Tibial artery (tissue), 4 donors: ENCODE measurements at regions not wholly inside any gene's neighbourhood (a gene's known extent, or its start where the extent isn't known, plus 50 kb on each side); places are given as distances from the start of the nearest gene placed in this dataset.

ENCODE experiments used
- DNase-seq, 2 donors: peaks; one replicate each; pipeline ENCODE4 v3.0.0-alpha.2; 2019
- H3K27ac ChIP-seq, 2 donors: fragments of 200-600 bp; sonication (generic) in 1 of 2; 1 replicate in 1 of 2; 2 replicates in 1 of 2; pipeline ENCODE4 v1.5.1; 2018 to 2019; ENCODE audit warnings: mild to moderate bottlenecking in 1 of 2
- H3K27me3 ChIP-seq, 2 donors: fragments of 200-600 bp; sonication (generic) in 1 of 2; one replicate each; pipeline versions ENCODE4 v1.5.1 to v1.6.0; 2016 to 2019
- H3K36me3 ChIP-seq, 3 donors: fragments of 200-600 bp; sonication (generic) in 2 of 3; one replicate each; pipeline ENCODE4 v1.5.1; 2016 to 2019; ENCODE audit warnings: mild to moderate bottlenecking in 2 of 3
- H3K4me1 ChIP-seq, 4 donors: fragments of 200-600 bp; sonication (generic) in 2 of 4; 1 replicate in 3 of 4; 2 replicates in 1 of 4; pipeline ENCODE4 v1.5.1; 2016 to 2019
- H3K4me3 ChIP-seq, 2 donors: fragments of 200-600 bp; sonication (generic) in 1 of 2; 1 replicate in 1 of 2; 2 replicates in 1 of 2; pipeline ENCODE4 v1.5.1; 2018 to 2019; ENCODE audit warnings: mild to moderate bottlenecking in 2 of 2
- H3K9me3 ChIP-seq, 3 donors: fragments of 200-600 bp; sonication (generic) in 1 of 3; one replicate each; pipeline ENCODE4 v1.5.1; 2016 to 2019
- intact Hi-C: fragments of 100-400 bp; cut with DNase I; formaldehyde crosslinking; loops from one replicate; pipeline ENCODE4 v1.15.0; 2023; ENCODE audit warnings: low total_unique reads
- TF ChIP-seq, protein P1 (sequence below), 2 experiments: fragments of 200-600 bp in 1 of 2; fragments of 450-650 bp in 1 of 2; IDR thresholded peaks; one replicate each; pipeline ENCODE4 v1.5.1; 2017 to 2019; ENCODE audit warnings: antibody characterized with exemption in 2 of 2, mild to moderate bottlenecking in 1 of 2, moderate library complexity in 1 of 2

DNA sequence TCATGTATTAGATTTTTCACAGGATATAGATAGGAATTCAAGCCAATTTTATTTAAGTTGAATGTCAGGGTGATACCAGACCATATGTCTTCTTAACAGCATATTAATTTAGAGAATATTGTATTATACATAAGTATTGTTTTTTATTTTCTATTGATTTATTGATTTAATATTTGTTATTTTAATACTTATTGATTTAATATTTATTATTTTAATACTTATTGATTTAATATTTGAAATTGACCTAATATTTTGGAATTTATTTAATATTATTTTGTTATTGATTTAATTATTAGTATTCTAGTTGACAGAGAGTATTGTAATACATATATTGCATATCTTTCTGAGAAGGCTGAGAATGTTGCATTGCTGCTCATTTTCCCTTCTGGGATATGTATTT, 1411.8 kb upstream of the ACO1 start:
- no peak overlapping the region for H3K4me3 ChIP-seq
- intact Hi-C loops, result no loop called here
- H3K27me3 ChIP-seq, result no peaks in the 10 kb centered on the region
- no peaks in the 10 kb centered on the region for H3K9me3 ChIP-seq
- no peak for DNase-seq
- TF ChIP-seq, protein P1, sequence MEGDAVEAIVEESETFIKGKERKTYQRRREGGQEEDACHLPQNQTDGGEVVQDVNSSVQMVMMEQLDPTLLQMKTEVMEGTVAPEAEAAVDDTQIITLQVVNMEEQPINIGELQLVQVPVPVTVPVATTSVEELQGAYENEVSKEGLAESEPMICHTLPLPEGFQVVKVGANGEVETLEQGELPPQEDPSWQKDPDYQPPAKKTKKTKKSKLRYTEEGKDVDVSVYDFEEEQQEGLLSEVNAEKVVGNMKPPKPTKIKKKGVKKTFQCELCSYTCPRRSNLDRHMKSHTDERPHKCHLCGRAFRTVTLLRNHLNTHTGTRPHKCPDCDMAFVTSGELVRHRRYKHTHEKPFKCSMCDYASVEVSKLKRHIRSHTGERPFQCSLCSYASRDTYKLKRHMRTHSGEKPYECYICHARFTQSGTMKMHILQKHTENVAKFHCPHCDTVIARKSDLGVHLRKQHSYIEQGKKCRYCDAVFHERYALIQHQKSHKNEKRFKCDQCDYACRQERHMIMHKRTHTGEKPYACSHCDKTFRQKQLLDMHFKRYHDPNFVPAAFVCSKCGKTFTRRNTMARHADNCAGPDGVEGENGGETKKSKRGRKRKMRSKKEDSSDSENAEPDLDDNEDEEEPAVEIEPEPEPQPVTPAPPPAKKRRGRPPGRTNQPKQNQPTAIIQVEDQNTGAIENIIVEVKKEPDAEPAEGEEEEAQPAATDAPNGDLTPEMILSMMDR (IDR thresholded peaks at IDR 0.05), result no peak
- no peak overlapping the region for H3K27ac ChIP-seq
- no peaks in the 10 kb centered on the region for H3K4me1 ChIP-seq
- no peaks in the 10 kb centered on the region for H3K36me3 ChIP-seq

DNA sequence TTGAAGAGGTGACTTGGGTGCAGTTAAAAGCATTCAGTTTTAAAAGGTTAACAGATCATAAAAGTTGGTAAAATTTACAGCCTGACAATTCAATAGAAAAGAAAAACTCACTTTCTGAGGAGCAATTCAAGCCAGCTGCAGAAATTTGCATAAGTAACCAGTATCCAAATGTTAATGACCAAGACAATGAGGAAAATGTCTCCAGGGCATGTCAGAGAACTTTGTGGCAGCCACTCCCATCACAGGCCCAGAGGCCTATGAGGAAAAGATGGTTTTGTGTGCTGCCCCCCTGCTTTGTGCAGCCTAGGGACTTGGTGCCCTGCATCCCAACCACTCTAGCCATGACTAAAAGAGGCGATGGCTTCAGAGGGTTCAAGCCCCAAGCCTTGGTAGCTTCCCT, 1406.5 kb upstream of the ACO1 start:
- intact Hi-C loops, result no loop called here
- Histone ChIP-seq H3K4me1 (no peaks in the 10 kb centered on the region), H3K27ac (no peak overlapping the region), H3K27me3 (no peaks in the 10 kb centered on the region), H3K4me3 (no peak overlapping the region), H3K36me3 (no peaks in the 10 kb centered on the region), H3K9me3 (no peaks in the 10 kb centered on the region)
- TF ChIP-seq, protein P1 (IDR thresholded peaks at IDR 0.05), result no peak
- DNase-seq, result no peak

DNA sequence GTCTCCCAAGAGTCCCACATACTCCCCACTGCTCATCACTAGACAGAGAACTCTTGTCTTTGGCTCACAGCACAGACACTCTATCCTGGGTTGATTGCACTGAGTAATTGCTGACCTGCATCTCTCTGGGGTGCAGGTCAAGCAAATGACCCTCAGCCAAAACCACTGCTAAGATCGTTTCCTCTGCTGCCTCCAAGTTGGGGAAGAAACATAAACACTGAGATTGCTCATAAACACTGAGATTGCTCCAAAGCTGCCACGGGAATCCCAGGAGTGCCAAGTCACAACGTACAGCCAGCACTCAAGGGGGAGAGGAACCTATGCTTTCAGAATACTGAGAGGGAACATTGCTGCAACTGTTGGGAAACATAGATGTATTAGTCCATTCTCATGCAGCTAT, 1402.1 kb upstream of the ACO1 start:
- no peak overlapping the region for H3K4me3 ChIP-seq
- no peaks in the 10 kb centered on the region for H3K4me1 ChIP-seq
- no peaks in the 10 kb centered on the region for H3K36me3 ChIP-seq
- H3K27me3 ChIP-seq, result no peaks in the 10 kb centered on the region
- H3K9me3 ChIP-seq, result no peaks in the 10 kb centered on the region
- no peak overlapping the region for H3K27ac ChIP-seq
- intact Hi-C loops, result no loop called here
- TF ChIP-seq, protein P1 (IDR thresholded peaks at IDR 0.05), result no peak
- no peak for DNase-seq

- Histone ChIP-seq H3K36me3 (no peaks in the 10 kb centered on the region), H3K4me3 (no peak overlapping the region), H3K27ac (no peak overlapping the region), H3K4me1 (no peaks in the 10 kb centered on the region), H3K27me3 (no peaks in the 10 kb centered on the region), H3K9me3 (no peaks in the 10 kb centered on the region)
- TF ChIP-seq, protein P1 (IDR thresholded peaks at IDR 0.05), result no peak
- no peak for DNase-seq
- intact Hi-C loops, result no loop called here
These were observed 1388.3 kb upstream of the ACO1 start for GRCh38 chr9:30995956-30996738.

DNA sequence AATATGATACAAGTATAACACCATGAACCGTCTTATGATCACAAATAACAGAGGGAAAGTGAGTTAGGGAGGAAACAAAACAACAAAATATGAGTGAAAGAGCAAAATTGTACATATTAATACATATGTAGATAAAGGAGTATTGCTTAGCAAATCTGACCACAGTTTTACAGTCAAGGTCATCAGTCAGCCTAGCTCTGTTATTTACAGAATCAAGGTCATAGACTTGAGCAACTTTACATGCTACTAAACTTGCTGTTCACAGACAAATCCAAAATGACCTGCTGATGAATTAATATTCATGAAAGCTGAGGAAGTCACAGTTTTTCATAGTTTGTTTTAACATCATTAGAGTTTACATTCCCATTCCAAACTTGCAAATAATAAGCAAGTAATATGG, 1387.7 kb upstream of the ACO1 start:
- H3K27me3 ChIP-seq, result no peaks in the 10 kb centered on the region
- no peak for DNase-seq
- intact Hi-C loops, result no loop called here
- H3K9me3 ChIP-seq, result no peaks in the 10 kb centered on the region
- H3K27ac ChIP-seq, result no peak overlapping the region
- no peak overlapping the region for H3K4me3 ChIP-seq
- TF ChIP-seq, protein P1 (IDR thresholded peaks at IDR 0.05), result no peak
- H3K4me1 ChIP-seq, result no peaks in the 10 kb centered on the region
- no peaks in the 10 kb centered on the region for H3K36me3 ChIP-seq
